ENCODE measurements at regions not wholly inside any gene's neighbourhood (a gene's known extent, or its start where the extent isn't known, plus 50 kb on each side); places are given as distances from the start of the nearest gene placed in this dataset.
"Not testable (repeated sequence)": the region's sequence is repeated elsewhere in the genome, so short reads cannot be mapped to it uniquely, and the experiment has no call there.

DNA sequence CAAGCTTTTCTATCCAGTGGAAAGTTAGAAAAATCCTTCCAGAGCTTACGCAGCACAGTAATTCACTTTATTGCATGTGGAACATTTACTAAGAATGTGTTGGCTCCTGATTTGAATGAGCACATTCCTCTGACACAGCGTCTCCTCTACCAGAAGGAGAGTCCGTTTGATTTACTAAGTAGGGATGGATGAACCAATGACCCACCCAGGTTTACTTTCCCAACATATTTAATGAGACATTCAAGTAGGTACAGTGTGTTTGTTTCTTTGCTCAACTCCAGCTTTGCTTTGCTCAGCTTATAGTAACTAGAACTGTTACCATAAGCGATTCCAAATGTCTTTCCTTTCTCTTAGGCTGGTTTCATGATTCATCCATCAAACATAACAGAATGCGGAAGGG is 161.7 kb downstream of the SMARCA1 start:
- DNase-seq (ENCODE audit: low read depth, low spot score): no peak

GRCh38 chrX:129360175-129360574 is 163.1 kb downstream of the SMARCA1 start:
- peak; percentile 78 for DNase-seq (ENCODE audit: low read depth, low spot score)

GRCh38 chrX:129359269-129359668 is 164.0 kb downstream of the SMARCA1 start:
- no peak for DNase-seq (ENCODE audit: low read depth, low spot score)

- DNase-seq (ENCODE audit: low read depth, low spot score): not testable (repeated sequence)
Measured at GRCh38 chrX:129357428-129357827, 165.9 kb downstream of the SMARCA1 start.

GRCh38 chrX:129347291-129347690 is 176.0 kb downstream of the SMARCA1 start:
- peak; percentile 95 for DNase-seq (ENCODE audit: low read depth, low spot score)

DNA sequence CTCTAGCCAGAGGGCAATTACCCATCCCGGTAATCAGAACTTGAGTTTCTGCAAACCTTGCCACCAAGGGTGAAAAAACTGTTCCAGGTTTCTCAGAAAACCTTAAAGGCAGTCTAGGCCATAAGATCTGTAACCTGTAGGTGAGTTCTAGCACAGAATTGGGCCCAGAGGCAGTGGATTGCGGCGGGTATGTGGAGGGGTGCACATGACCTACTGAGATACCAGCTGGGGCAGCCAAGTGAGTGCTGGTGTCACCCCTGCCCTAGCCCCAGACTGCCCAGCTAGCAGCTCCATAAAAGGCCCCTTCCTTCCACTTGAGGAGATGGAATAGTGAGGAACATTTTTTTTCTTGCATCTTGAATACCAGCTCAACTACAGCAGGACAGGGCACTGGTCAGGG is 176.7 kb downstream of the SMARCA1 start:
- no peak for DNase-seq (ENCODE audit: low read depth, low spot score)

DNA sequence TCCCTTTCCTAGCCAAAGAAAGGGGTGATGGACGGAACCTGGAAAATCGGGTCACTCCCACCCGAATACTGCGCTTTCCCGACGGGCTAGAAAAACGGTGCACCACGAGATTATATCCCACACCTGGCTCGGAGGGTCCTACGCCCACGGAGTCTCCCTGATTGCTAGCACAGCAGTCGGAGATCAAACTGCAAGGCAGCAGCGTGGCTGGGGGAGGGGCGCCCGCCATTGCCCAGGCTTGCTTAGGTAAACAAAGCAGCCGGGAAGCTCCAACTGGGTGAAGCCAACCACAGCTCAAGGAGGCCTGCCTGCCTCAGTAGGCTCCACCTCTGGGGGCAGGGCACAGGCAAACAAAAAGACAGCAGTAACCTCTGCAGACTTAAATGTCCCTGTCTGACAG is 186.0 kb downstream of the SMARCA1 start:
- DNase-seq (ENCODE audit: low read depth, low spot score): peak; percentile 78

DNA sequence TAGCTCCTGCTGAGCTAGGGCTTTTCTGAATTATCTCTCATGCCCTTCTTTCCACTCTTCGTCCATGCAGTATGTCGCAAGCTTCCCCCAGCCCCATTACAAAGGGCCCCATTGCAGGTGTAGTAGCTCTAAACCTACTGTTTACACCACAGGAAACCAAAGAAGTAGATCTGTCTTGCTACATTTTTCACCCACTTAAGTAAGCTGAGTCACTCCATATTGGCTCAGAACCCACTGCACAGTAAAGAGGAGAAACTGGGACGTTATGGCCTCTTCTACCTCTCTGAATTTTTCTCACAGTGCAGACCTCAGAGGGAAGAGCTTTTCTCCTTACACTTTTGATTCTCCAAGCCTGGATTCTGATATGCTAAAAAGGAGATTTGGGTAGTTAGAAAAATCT is 200.2 kb downstream of the SMARCA1 start:
- DNase-seq (ENCODE audit: low read depth, low spot score): no peak

DNA sequence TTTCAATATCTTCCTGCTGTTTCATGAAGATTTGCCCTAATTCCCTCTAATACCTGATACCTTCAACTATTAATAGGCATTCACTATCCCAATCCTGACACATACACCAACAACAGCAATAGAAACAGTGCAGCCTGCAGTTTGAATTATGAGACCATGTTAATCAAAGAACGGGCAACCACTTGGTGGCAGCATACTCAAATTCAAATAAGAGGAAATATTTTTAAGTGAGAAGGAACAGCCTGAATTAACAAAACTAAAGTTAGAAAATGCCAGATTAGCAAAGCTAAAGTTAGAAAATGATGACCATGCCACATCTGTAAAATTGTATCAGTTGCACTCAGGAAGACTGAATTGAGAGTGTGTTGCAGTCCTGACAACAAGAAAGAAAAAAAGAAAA is 204.9 kb downstream of the SMARCA1 start:
- peak; percentile 4 for DNase-seq (ENCODE audit: low read depth, low spot score)

DNA sequence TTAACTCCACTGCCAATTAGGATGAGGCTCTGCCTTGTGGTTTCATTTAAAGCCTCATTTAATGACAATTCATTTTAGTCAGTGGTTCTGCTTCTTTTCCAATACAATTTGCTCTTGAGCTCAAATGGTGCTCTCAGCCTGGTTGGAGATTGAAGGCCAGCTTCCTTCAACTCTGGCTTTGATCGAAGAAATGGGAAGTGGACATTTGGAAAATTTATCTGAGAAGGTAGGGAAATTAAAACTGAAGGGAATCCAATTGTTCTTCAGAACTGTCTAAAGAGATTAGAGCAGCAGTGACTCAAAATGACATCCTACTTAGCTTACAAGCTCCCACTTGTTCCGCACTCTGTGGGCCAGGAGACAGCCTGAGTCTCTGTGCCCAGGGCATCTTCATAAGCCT is 206.8 kb downstream of the SMARCA1 start:
- no peak for DNase-seq (ENCODE audit: low read depth, low spot score)

- DNase-seq (ENCODE audit: low read depth, low spot score): peak; percentile 25
Measured at GRCh38 chrX:129310000-129310399, 213.3 kb downstream of the SMARCA1 start.

DNA sequence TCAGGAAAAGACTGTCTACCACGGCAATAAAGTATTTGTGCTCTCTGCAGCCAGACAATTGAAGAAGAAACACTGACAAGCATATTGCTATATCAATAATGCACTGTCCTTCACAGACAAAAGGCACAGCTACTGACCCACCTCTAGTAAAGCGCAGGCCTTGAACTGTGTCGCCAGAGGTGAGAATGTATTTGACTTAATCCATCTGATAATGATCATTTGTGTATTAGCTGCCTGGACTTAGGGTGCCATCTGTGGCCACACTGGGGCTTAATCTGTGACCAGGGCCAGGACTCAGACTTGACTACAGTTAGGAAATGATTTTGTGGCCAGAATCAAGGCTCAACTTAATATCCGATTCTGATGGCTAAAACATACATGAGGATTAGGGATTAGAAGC is 260.4 kb downstream of the SMARCA1 start:
- DNase-seq (ENCODE audit: low read depth, low spot score): no peak

DNA sequence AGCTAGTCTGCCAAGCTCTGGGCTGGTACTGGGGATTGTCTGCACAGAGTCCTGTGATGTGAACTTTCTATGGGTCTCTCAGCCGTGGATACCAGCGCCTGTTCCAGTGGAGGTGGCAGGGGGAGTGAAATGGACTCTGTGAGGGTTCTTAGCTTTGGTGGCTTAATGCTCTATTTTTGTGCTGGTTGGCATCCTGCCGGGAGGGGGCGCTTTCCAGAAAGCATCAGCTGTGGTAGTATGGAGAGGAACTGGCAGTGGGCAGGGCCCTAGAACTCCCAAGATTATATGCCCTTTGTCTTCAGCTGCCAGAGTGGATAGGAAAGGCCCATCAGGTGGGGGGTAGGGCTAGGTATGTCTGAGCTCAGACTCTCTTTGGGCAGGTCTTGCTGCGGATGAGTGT is 267.8 kb downstream of the SMARCA1 start:
- DNase-seq (ENCODE audit: low read depth, low spot score): peak; percentile 14

DNA sequence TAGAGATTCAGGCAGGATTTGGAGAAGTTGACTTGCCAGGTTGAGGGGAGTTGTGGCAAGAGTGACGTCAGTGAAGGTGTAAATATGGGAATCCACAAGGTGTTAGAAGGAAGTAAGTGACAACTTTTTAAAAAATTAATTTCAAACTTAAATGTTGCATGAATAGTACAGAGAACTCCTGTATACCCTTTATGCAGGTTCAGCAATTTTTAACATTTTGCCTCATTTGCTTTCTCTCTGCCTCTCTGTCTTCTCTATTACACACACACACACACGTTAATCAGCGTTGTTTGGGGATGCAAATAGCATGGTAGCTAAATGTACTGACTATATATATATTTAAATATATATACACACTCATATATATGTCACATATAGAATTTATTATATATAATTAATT is 273.7 kb downstream of the SMARCA1 start:
- no peak for DNase-seq (ENCODE audit: low read depth, low spot score)

DNA sequence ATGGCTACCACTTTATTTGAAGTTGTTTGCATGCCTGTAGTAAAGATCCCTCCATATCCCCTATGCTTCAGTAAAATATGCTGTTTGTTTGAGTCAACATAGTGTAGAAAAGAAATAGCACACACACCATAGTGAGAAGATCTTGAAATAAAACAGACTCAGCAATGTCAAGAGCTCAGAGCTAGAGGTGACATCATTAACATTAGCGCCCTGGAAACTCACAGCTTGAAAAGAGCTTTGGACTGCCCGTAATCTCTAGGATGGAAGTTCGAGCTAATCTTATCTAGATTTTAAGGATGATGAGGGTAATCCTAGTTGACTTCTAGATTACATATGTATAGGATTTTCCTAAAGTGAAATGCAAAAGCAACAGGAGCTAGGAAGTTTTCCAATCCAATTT is 275.6 kb downstream of the SMARCA1 start:
- no peak for DNase-seq (ENCODE audit: low read depth, low spot score)

DNA sequence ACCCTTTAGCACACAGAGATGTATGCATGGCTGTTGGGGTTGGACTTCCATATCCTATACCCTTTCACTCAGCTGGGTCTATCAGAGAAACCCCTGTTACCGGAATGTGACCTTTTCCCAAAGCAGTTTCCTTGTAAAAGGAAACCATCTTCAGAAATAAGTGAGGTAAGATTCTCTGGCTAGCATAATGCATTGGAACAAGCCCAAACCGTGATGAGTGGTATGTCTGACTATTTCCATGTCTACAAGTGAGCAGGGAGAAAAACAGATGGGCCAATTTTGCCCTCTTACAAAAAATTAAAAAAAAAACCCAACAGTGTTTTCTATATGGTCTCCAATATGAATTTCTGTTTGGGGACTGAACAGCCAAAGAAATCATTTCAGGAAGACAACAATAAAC is 283.9 kb downstream of the SMARCA1 start:
- no peak for DNase-seq (ENCODE audit: low read depth, low spot score)

GRCh38 chrX:129238011-129238410 is 285.3 kb downstream of the SMARCA1 start:
- no peak for DNase-seq (ENCODE audit: low read depth, low spot score)

DNA sequence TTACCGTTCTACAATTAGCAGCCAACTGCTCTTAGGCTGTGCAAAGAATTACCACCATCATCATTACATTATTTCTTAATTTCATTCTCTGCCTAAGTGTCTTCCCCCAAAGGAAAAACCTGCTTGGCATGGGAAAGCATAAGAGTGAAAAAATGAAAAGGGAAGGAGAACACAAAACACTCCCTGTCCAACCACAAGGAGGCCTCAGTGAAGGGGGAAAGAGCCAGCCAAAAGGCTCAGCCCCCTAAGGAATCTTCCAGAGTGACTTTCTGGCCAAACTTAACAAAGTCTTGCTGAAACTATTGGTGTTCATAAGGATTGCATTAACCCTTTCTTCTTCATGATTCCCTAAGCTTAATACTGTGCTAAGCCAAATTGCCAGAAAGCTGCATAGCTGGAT is 287.4 kb downstream of the SMARCA1 start:
- DNase-seq (ENCODE audit: low read depth, low spot score): peak; percentile 12

GRCh38 chrX:129233786-129234185 is 289.5 kb downstream of the SMARCA1 start:
- DNase-seq (ENCODE audit: low read depth, low spot score): no peak

- no peak for DNase-seq (ENCODE audit: low read depth, low spot score)
Measured at GRCh38 chrX:129230850-129231512, 292.3 kb downstream of the SMARCA1 start.

GRCh38 chrX:129230168-129230567 is 293.1 kb downstream of the SMARCA1 start:
- no peak for DNase-seq (ENCODE audit: low read depth, low spot score)

- DNase-seq (ENCODE audit: low read depth, low spot score): no peak
Measured at GRCh38 chrX:129227366-129227765, 295.9 kb downstream of the SMARCA1 start.

DNA sequence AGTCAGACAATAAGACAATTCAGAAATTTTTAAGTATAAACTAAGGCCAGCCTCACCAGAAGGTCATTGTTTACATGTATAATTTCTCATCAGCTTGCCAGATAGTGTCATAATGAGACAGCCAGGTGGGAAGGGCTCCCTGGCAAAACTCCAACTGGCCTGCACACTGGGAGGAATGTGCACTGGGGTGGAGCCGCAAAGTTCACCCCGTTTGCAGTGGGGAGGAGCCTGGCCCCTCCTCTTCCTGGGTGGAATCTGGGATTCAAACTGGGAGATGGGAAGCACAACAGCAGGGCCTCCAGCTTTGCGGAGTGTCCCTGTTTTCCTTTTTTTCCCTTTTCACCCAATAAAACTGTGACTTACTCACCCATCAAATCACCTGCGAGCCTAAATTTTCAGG is 329.9 kb downstream of the SMARCA1 start:
- no peak for DNase-seq (ENCODE audit: low read depth, low spot score)

DNA sequence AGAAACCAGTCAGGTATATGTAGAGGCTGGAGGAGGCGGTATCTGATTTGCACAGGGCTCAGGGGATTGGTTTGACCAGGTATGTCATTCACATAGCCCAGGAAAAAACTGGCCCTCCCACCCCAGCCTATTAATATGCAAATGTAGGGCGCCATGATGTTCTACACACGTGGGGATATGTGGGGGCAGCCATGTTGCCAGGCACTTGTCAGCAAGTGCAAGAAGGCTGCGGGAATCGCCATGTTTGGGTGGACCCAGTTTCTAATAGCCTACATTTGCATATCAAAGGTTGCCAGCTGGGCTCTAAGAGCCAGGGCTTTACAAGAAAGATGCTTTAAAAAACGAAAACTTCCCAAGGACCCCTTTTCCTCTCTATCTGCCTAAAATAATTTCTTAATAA is 335.1 kb downstream of the SMARCA1 start:
- DNase-seq (ENCODE audit: low read depth, low spot score): peak; percentile 86
